ENCODE measurements at regions not wholly inside any gene's neighbourhood (a gene's known extent, or its start where the extent isn't known, plus 50 kb on each side); places are given as distances from the start of the nearest gene placed in this dataset.
"Not testable (repeated sequence)": the region's sequence is repeated elsewhere in the genome, so short reads cannot be mapped to it uniquely, and the experiment has no call there.

GRCh38 chr4:123170843-123171242 lies 225.8 kb upstream of the SPRY1 start:
- Histone ChIP-seq H3K4me1 (replicated peaks) (no peaks in the 10 kb centered on the region), H3K36me3 (no peaks in the 10 kb centered on the region), H3K27me3 (replicated peaks; ENCODE audit: insufficient read depth) (no peaks in the 10 kb centered on the region), H3K9me3 (no peaks in the 10 kb centered on the region), H3K27ac (no peak overlapping the region), H3K4me3 (no peak overlapping the region)
- DNase-seq (ENCODE audit: low spot score), result no peak
- WGBS, result 95% methylated on average over 4 of the region's 4 CpGs
- intact Hi-C loops (cut with DNase I), result no loop called here
- TF ChIP-seq CTCF (IDR thresholded peaks at IDR 0.05) (no peak), POLR2A (IDR thresholded peaks at IDR 0.05) (no peak), POLR2AphosphoS5 (IDR thresholded peaks at IDR 0.05) (no peak)

GRCh38 chr4:123176605-123177004 lies 220.0 kb upstream of the SPRY1 start:
- WGBS, result 87% methylated on average over 2 of the region's 2 CpGs
- no peaks in the 10 kb centered on the region for H3K4me1 ChIP-seq (replicated peaks)
- no peak for DNase-seq (ENCODE audit: low spot score)
- intact Hi-C loops (cut with DNase I), result no loop called here
- H3K27me3 ChIP-seq (replicated peaks; ENCODE audit: insufficient read depth), result no peaks in the 10 kb centered on the region
- no peak overlapping the region for H3K4me3 ChIP-seq
- no peak overlapping the region for H3K27ac ChIP-seq
- no peak for TF ChIP-seq CTCF (IDR thresholded peaks at IDR 0.05)
- TF ChIP-seq POLR2A (IDR thresholded peaks at IDR 0.05), result no peak
- no peak for TF ChIP-seq POLR2AphosphoS5 (IDR thresholded peaks at IDR 0.05)
- no peaks in the 10 kb centered on the region for H3K36me3 ChIP-seq
- no peaks in the 10 kb centered on the region for H3K9me3 ChIP-seq

- DNase-seq (ENCODE audit: low spot score), result no peak
- intact Hi-C loops (cut with DNase I), result no loop called here
- Histone ChIP-seq H3K27me3 (replicated peaks; ENCODE audit: insufficient read depth) (no peaks in the 10 kb centered on the region), H3K27ac (no peak overlapping the region), H3K4me3 (no peak overlapping the region), H3K9me3 (no peaks in the 10 kb centered on the region), H3K36me3 (no peaks in the 10 kb centered on the region), H3K4me1 (replicated peaks) (no peaks in the 10 kb centered on the region)
- TF ChIP-seq CTCF (IDR thresholded peaks at IDR 0.05) (no peak), POLR2AphosphoS5 (IDR thresholded peaks at IDR 0.05) (no peak)
These were observed 214.3 kb upstream of the SPRY1 start for GRCh38 chr4:123182289-123182688.

GRCh38 chr4:123183308-123183707 lies 213.3 kb upstream of the SPRY1 start:
- Histone ChIP-seq H3K27ac (no peak overlapping the region), H3K4me1 (replicated peaks) (no peaks in the 10 kb centered on the region), H3K9me3 (no peaks in the 10 kb centered on the region), H3K36me3 (no peaks in the 10 kb centered on the region), H3K27me3 (replicated peaks; ENCODE audit: insufficient read depth) (no peaks in the 10 kb centered on the region), H3K4me3 (no peak overlapping the region)
- WGBS, result 89% methylated on average over 1 of the region's 1 CpG
- TF ChIP-seq POLR2AphosphoS5 (IDR thresholded peaks at IDR 0.05), result no peak
- DNase-seq (ENCODE audit: low spot score), result no peak
- intact Hi-C loops (cut with DNase I), result no loop called here

GRCh38 chr4:123183754-123184153 lies 212.8 kb upstream of the SPRY1 start:
- H3K4me1 ChIP-seq (replicated peaks); H3K36me3 ChIP-seq; DNase-seq (ENCODE audit: low spot score); H3K9me3 ChIP-seq; H3K27me3 ChIP-seq (replicated peaks; ENCODE audit: insufficient read depth); intact Hi-C loops (cut with DNase I); H3K4me3 ChIP-seq; H3K27ac ChIP-seq: not testable (repeated sequence)
- WGBS, result 97% methylated on average over 2 of the region's 2 CpGs

GRCh38 chr4:123186731-123187130 lies 209.9 kb upstream of the SPRY1 start:
- H3K36me3 ChIP-seq, result no peaks in the 10 kb centered on the region
- H3K9me3 ChIP-seq, result no peaks in the 10 kb centered on the region
- H3K4me1 ChIP-seq (replicated peaks), result no peaks in the 10 kb centered on the region
- intact Hi-C loops (cut with DNase I), result no loop called here
- no peak overlapping the region for H3K4me3 ChIP-seq
- no peaks in the 10 kb centered on the region for H3K27me3 ChIP-seq (replicated peaks; ENCODE audit: insufficient read depth)
- 95% methylated on average over 1 of the region's 1 CpG for WGBS
- DNase-seq (ENCODE audit: low spot score), result no peak
- TF ChIP-seq POLR2AphosphoS5 (IDR thresholded peaks at IDR 0.05) (no peak), CTCF (IDR thresholded peaks at IDR 0.05) (no peak), POLR2A (IDR thresholded peaks at IDR 0.05) (no peak)
- no peak overlapping the region for H3K27ac ChIP-seq
